Vagina (tissue), 2 donors: ENCODE measurements at regions not wholly inside any gene's neighbourhood (a gene's known extent, or its start where the extent isn't known, plus 50 kb on each side); places are given as distances from the start of the nearest gene placed in this dataset.

Source experiments
- POLR2A ChIP-seq, 2 donors: fragments of 450-650 bp; IDR thresholded peaks; one replicate each; pipeline ENCODE4 v1.6.1; 2017; ENCODE audit warnings: antibody characterized with exemption in 2 of 2, mild to moderate bottlenecking in 2 of 2, moderate library complexity in 2 of 2
- POLR2AphosphoS5 ChIP-seq, 2 donors: sonication (generic); formaldehyde crosslinking; IDR thresholded peaks; one replicate each; pipeline ENCODE4 v1.9.0; 2017; ENCODE audit warnings: antibody characterized with exemption in 2 of 2, mild to moderate bottlenecking in 2 of 2, low read depth in 1 of 2; ENCODE audit not compliant: insufficient read depth in 1 of 2
- TF ChIP-seq, protein P1 (sequence below), 3 experiments: fragments of 450-650 bp in 2 of 3; fragments of 200-600 bp in 1 of 3; sonication (generic) in 1 of 3; IDR thresholded peaks; one replicate each; pipeline ENCODE4 v1.5.1; 2017 to 2019; ENCODE audit warnings: antibody characterized with exemption in 3 of 3, mild to moderate bottlenecking in 2 of 3, moderate library complexity in 2 of 3

DNA sequence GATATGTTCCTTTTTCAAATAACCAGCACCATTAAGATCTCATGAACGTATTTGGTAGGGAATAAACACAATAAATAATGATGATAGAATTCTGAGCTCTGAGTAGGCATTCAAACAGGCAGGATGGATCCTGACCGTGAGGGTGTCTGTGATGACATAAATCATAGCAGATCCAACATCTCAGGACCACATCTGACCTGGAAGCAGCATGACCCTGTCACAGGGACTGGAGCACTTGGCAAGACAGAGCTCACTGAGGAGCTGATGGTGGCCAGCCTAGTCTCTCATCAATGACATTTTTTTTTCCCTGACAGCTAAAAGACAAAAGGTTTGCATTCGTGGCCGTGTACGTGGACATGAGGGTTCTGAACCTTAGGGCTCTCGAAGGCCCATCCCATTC, 337.5 kb downstream of the NPIPA8 start:
- no peak for TF ChIP-seq POLR2AphosphoS5 (IDR thresholded peaks at IDR 0.05; ENCODE audit: insufficient read depth in 1 of 2, low read depth in 1 of 2)
- TF ChIP-seq, protein P1, sequence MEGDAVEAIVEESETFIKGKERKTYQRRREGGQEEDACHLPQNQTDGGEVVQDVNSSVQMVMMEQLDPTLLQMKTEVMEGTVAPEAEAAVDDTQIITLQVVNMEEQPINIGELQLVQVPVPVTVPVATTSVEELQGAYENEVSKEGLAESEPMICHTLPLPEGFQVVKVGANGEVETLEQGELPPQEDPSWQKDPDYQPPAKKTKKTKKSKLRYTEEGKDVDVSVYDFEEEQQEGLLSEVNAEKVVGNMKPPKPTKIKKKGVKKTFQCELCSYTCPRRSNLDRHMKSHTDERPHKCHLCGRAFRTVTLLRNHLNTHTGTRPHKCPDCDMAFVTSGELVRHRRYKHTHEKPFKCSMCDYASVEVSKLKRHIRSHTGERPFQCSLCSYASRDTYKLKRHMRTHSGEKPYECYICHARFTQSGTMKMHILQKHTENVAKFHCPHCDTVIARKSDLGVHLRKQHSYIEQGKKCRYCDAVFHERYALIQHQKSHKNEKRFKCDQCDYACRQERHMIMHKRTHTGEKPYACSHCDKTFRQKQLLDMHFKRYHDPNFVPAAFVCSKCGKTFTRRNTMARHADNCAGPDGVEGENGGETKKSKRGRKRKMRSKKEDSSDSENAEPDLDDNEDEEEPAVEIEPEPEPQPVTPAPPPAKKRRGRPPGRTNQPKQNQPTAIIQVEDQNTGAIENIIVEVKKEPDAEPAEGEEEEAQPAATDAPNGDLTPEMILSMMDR (IDR thresholded peaks at IDR 0.05) = no peak
- TF ChIP-seq POLR2A (IDR thresholded peaks at IDR 0.05) = no peak
